Testis (tissue), 2 donors: ENCODE measurements at regions not wholly inside any gene's neighbourhood (a gene's known extent, or its start where the extent isn't known, plus 50 kb on each side); places are given as distances from the start of the nearest gene placed in this dataset.

Experiments
- DNase-seq: peaks from one replicate; pipeline ENCODE4 v3.0.0-alpha.2; 2019
- H3K27ac ChIP-seq, 2 donors: fragments of 200-600 bp; sonication (generic); one replicate each; pipeline ENCODE4 v1.5.1; 2019
- H3K27me3 ChIP-seq: fragments of 200-600 bp; sonication (generic); one replicate; pipeline ENCODE4 v1.5.1; 2019
- H3K36me3 ChIP-seq: fragments of 200-600 bp; sonication (generic); one replicate; pipeline ENCODE4 v1.5.1; 2017; ENCODE audit warnings: low read depth; ENCODE audit errors: missing control alignments
- H3K4me1 ChIP-seq: fragments of 200-600 bp; sonication (generic); one replicate; pipeline ENCODE4 v1.5.1; 2019
- H3K4me3 ChIP-seq, 2 donors: fragments of 200-600 bp; sonication (generic); one replicate each; pipeline ENCODE4 v1.5.1; 2017 to 2019
- H3K9me3 ChIP-seq: fragments of 200-600 bp; sonication (generic); one replicate; pipeline ENCODE4 v1.5.1; 2017
- POLR2A ChIP-seq: fragments of 450-650 bp; IDR thresholded peaks from one replicate; pipeline ENCODE4 v1.6.1; 2017; ENCODE audit warnings: antibody characterized with exemption, mild to moderate bottlenecking, moderate library complexity
- WGBS, 2 donors: methylation state at CpG; one replicate each; pipeline ENCODE4 v1.1.5; 2018; 5-methylcytosine and 5-hydroxymethylcytosine counted together
- intact Hi-C: fragments of 100-400 bp; cut with DNase I; formaldehyde crosslinking; loops from one replicate; pipeline ENCODE4 v1.15.1; 2023; ENCODE audit warnings: low total_unique reads
- TF ChIP-seq, protein P1 (sequence below), 3 experiments: fragments of 450-650 bp in 2 of 3; fragments of 200-600 bp in 1 of 3; sonication (generic) in 1 of 3; IDR thresholded peaks; one replicate each; pipeline ENCODE4 v1.5.1; 2016 to 2019; ENCODE audit warnings: antibody characterized with exemption in 3 of 3, mild to moderate bottlenecking in 2 of 3, moderate library complexity in 1 of 3

DNA sequence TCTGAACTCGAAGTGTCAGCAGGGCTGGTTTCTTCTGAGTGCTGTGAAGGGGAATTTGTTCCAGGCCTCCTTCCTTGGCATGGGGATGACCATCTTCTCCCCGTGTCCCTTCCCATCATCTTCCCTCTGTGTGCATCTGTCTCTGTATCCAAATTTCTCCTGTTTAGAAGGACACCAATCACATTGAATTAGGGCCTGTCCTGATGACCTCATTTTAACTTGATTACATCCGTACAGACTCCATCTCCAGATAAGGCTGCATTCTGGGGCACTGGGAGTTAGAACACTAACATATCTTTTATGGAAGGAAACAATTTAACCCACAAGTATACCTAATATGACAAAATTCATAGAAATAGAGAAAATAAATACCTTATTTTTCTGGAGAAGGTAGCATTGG is 76.8 kb upstream of the ANKRD1 start:
- no peaks in the 10 kb centered on the region for H3K9me3 ChIP-seq
- intact Hi-C loops: no loop called here
- H3K27me3 ChIP-seq: no peaks in the 10 kb centered on the region
- no peak overlapping the region for H3K27ac ChIP-seq
- H3K4me3 ChIP-seq: no peak overlapping the region
- no peak for DNase-seq
- H3K4me1 ChIP-seq: no peaks in the 10 kb centered on the region
- no peak for TF ChIP-seq POLR2A
- TF ChIP-seq, protein P1, sequence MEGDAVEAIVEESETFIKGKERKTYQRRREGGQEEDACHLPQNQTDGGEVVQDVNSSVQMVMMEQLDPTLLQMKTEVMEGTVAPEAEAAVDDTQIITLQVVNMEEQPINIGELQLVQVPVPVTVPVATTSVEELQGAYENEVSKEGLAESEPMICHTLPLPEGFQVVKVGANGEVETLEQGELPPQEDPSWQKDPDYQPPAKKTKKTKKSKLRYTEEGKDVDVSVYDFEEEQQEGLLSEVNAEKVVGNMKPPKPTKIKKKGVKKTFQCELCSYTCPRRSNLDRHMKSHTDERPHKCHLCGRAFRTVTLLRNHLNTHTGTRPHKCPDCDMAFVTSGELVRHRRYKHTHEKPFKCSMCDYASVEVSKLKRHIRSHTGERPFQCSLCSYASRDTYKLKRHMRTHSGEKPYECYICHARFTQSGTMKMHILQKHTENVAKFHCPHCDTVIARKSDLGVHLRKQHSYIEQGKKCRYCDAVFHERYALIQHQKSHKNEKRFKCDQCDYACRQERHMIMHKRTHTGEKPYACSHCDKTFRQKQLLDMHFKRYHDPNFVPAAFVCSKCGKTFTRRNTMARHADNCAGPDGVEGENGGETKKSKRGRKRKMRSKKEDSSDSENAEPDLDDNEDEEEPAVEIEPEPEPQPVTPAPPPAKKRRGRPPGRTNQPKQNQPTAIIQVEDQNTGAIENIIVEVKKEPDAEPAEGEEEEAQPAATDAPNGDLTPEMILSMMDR (IDR thresholded peaks at IDR 0.05): no peak
- 77 to 85% methylated on average over 3 of the region's 3 CpGs for WGBS, 2 donors
- no peaks in the 10 kb centered on the region for H3K36me3 ChIP-seq

DNA sequence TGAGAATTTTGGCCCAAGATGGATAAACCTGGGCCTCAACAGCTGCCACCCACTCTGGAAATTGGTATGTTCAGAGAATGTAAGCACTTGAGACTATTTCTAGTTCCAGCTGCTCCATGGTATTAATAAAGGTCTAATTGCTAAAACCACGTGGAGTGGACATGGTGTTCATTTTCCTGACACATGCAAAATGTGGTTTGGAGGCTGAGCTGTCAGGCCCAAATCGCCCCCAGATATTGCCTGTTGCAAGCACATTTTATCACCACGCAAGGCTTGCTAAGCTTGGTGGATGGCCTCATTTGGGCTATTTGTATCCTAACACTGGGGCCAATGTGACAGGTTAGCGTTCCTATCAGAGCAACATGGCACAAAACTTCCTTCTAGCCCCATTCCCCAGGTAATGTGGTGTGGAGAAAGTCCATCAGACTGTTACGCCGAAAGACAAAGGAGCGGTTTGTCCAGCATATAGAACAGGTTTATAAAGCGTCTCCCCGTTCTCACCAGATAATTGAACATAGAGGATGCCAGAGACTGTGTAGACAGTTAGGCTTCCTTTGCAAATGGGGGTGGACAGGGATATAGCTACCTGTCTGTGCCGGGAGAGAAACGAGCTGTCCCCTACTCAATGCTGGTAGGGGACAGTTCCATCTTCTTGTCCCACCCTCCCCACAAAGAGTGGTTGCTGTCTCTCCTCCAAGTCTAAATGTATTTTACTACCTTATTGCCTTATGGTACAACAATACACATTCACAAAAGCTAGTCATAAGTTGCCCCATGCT is 78.0 kb upstream of the ANKRD1 start:
- Histone ChIP-seq H3K27me3 (no peaks in the 10 kb centered on the region), H3K9me3 (no peaks in the 10 kb centered on the region), H3K4me1 (no peaks in the 10 kb centered on the region), H3K4me3 (no peak overlapping the region), H3K27ac (no peak overlapping the region), H3K36me3 (no peaks in the 10 kb centered on the region)
- TF ChIP-seq, protein P1 (IDR thresholded peaks at IDR 0.05): no peak
- TF ChIP-seq POLR2A: no peak
- no peak for DNase-seq
- WGBS, 2 donors: 87 to 93% methylated on average over 9 to 11 of the region's 11 CpGs
- intact Hi-C loops: no loop called here

DNA sequence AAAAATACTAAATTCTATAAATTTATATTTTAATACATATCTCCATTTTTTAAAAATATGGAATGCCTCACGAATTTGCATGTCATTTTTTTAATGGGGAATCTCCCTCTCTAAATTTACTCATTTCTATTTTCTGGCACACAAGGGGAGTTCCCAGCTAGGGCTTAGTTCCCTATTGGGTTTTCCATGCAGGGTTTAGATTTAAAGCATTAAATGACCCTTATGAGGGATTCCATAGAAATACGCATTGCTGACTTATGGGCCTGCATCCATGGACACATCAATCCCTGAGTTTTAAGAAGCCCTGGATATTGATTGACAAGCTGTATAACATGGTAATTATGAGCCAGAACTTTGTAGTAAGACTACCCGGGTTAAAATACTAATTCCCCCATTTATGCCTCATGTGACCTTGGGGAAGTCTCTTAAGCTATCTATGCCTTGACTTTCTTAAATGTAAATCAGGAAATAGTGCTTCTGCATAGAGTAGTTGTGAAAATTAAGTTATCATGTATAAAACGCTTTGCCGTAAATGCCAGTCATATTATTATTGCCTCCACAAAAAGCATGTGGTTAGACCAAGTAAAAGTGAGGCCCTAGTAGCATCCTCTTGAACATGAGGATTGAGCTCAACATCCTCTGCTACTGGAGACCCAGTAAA is 78.8 kb upstream of the ANKRD1 start:
- Histone ChIP-seq H3K9me3 (no peaks in the 10 kb centered on the region), H3K4me1 (no peaks in the 10 kb centered on the region), H3K36me3 (no peaks in the 10 kb centered on the region), H3K27ac (no peak overlapping the region), H3K4me3 (no peak overlapping the region), H3K27me3 (no peaks in the 10 kb centered on the region)
- WGBS, 2 donors: 83 to 88% methylated on average over 5 of the region's 5 CpGs
- intact Hi-C loops: loop anchor here (10.0 kb wide), 1 partner anchor 255 kb away; no protein-coding TSS in a partner anchor
- TF ChIP-seq, protein P1 (IDR thresholded peaks at IDR 0.05): no peak
- no peak for TF ChIP-seq POLR2A
- no peak for DNase-seq

DNA sequence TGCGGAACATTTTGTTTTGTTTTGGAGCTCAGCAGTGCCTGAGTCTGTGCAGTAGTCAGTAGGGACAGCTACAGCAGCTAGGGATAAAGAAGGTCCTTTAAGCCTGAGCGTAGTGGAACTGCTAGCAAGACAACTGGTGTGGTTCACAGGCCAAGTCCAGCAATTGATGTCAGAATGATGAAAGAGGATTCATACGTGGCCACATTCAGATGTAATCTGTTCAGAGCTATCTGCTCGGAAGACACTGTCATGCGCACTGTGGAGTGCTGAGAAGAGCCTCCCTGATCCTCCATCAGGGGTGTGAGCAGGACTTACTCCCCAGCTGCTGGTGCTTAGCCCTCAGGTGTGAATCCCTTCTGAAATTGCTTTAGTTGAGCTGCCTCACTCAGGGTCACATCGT is 79.6 kb upstream of the ANKRD1 start:
- Histone ChIP-seq H3K4me1 (no peaks in the 10 kb centered on the region), H3K4me3 (no peak overlapping the region), H3K27me3 (no peaks in the 10 kb centered on the region), H3K27ac (no peak overlapping the region), H3K36me3 (no peaks in the 10 kb centered on the region), H3K9me3 (no peaks in the 10 kb centered on the region)
- no peak for TF ChIP-seq POLR2A
- TF ChIP-seq, protein P1 (IDR thresholded peaks at IDR 0.05): no peak
- DNase-seq: no peak
- intact Hi-C loops: loop anchor here (10.0 kb wide), 1 partner anchor 254 kb away; no protein-coding TSS in a partner anchor
- 86 to 88% methylated on average over 6 of the region's 6 CpGs for WGBS, 2 donors
